Transverse colon (tissue), 3 donors: ENCODE measurements at regions not wholly inside any gene's neighbourhood (a gene's known extent, or its start where the extent isn't known, plus 50 kb on each side); places are given as distances from the start of the nearest gene placed in this dataset.

Source experiments
- POLR2A ChIP-seq: fragments of 450-650 bp; IDR thresholded peaks from one replicate; pipeline ENCODE4 v1.6.1; 2016; ENCODE audit warnings: antibody characterized with exemption, mild to moderate bottlenecking, moderate library complexity
- TF ChIP-seq, protein P1 (sequence below), 5 experiments: fragments of 200-600 bp in 3 of 5; fragments of 450-650 bp in 2 of 5; sonication (generic) in 3 of 5; IDR thresholded peaks; 1 replicate in 2 of 5; 2 replicates in 3 of 5; pipeline ENCODE4 v1.5.1; 2016 to 2017; ENCODE audit warnings: antibody characterized with exemption in 5 of 5, inconsistent platforms in 3 of 5, mild to moderate bottlenecking in 2 of 5, moderate library complexity in 1 of 5

DNA sequence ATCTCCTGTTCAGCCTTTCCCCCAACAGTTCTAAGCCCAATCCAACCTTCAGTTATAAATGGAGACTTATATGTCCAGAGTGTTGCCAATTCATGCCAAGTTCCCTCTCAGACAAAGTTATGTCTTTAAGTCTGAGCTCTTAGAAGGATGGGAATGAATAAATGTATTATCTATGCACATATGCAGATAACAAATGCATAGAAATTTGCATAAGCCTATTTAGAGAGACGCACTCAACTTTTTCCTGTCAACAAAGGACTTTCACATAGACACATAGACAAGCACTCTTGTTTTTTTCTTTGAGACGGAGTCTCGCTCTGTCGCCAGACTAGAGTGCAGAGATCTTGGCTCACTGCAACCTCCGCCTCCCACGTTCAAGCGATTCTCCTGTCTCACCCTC, 95.1 kb downstream of the SOX9 start:
- no peak for TF ChIP-seq POLR2A
- TF ChIP-seq, protein P1, sequence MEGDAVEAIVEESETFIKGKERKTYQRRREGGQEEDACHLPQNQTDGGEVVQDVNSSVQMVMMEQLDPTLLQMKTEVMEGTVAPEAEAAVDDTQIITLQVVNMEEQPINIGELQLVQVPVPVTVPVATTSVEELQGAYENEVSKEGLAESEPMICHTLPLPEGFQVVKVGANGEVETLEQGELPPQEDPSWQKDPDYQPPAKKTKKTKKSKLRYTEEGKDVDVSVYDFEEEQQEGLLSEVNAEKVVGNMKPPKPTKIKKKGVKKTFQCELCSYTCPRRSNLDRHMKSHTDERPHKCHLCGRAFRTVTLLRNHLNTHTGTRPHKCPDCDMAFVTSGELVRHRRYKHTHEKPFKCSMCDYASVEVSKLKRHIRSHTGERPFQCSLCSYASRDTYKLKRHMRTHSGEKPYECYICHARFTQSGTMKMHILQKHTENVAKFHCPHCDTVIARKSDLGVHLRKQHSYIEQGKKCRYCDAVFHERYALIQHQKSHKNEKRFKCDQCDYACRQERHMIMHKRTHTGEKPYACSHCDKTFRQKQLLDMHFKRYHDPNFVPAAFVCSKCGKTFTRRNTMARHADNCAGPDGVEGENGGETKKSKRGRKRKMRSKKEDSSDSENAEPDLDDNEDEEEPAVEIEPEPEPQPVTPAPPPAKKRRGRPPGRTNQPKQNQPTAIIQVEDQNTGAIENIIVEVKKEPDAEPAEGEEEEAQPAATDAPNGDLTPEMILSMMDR (IDR thresholded peaks at IDR 0.05), result no peak
